Ascending aorta (tissue), 2 donors: ENCODE measurements at regions not wholly inside any gene's neighbourhood (a gene's known extent, or its start where the extent isn't known, plus 50 kb on each side); places are given as distances from the start of the nearest gene placed in this dataset.
"Not testable (repeated sequence)": the region's sequence is repeated elsewhere in the genome, so short reads cannot be mapped to it uniquely, and the experiment has no call there.

Experiments
- DNase-seq, 2 donors: peaks; one replicate each; pipeline ENCODE4 v3.0.0-alpha.2; 2019; ENCODE audit warnings: low spot score in 2 of 2
- H3K27ac ChIP-seq, 2 donors: fragments of 200-600 bp; sonication (generic); one replicate each; pipeline ENCODE4 v1.5.1; 2016 to 2017; ENCODE audit warnings: mild to moderate bottlenecking in 1 of 2
- H3K27me3 ChIP-seq: fragments of 200-600 bp; sonication (generic); one replicate; pipeline ENCODE4 v1.5.1; 2017
- H3K36me3 ChIP-seq, 2 donors: fragments of 200-600 bp; sonication (generic); one replicate each; pipeline ENCODE4 v1.5.1; 2016
- H3K4me1 ChIP-seq, 2 donors: fragments of 200-600 bp; sonication (generic); one replicate each; pipeline ENCODE4 v1.5.1; 2016 to 2017; ENCODE audit warnings: mild to moderate bottlenecking in 1 of 2
- H3K4me3 ChIP-seq, 2 donors: fragments of 200-600 bp; sonication (generic); one replicate each; pipeline ENCODE4 v1.5.1; 2016 to 2017; ENCODE audit warnings: mild to moderate bottlenecking in 1 of 2
- H3K9me3 ChIP-seq, 2 donors: fragments of 200-600 bp; sonication (generic); one replicate each; pipeline ENCODE4 v1.5.1; 2016
- intact Hi-C: fragments of 100-400 bp; cut with DNase I; formaldehyde crosslinking; loops from one replicate; pipeline ENCODE4 v1.15.1; 2023
- TF ChIP-seq, protein P1 (sequence below), 3 experiments: fragments of 200-600 bp in 2 of 3; fragments of 450-650 bp in 1 of 3; sonication (generic) in 2 of 3; IDR thresholded peaks; one replicate each; pipeline ENCODE4 v1.5.1; 2016 to 2019; ENCODE audit warnings: antibody characterized with exemption in 3 of 3, mild to moderate bottlenecking in 1 of 3, moderate library complexity in 1 of 3

DNA sequence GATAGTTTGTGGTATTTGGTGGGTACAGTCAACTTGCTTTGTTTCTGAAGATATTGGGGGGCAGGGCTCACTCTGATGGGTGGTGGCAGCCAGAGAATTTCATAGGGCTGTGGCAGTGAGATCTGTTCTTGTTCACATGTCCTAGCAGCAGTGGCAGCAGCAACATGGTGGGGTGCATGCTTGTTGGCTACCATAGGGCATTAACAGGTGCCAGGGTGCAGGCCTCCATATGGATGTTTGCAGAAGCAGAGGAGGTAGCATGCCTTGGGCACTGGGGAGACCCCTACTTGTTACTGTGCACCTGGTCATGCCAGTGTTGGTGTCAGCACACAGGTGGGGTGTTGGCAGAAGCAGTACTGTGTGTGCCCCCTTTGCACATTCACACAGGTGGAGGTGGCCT, 96.3 kb upstream of the ZC4H2 start:
- Histone ChIP-seq H3K27ac (no peak overlapping the region), H3K4me3 (no peak overlapping the region), H3K27me3 (no peaks in the 10 kb centered on the region), H3K36me3 (peaks cover 3 to 5% of the 10 kb centered on the region in 2 donors), H3K9me3 (peaks cover 0 to 31% of the 10 kb centered on the region in 2 donors), H3K4me1 (no peaks in the 10 kb centered on the region)
- intact Hi-C loops = no loop called here
- DNase-seq = no peak
- TF ChIP-seq, protein P1, sequence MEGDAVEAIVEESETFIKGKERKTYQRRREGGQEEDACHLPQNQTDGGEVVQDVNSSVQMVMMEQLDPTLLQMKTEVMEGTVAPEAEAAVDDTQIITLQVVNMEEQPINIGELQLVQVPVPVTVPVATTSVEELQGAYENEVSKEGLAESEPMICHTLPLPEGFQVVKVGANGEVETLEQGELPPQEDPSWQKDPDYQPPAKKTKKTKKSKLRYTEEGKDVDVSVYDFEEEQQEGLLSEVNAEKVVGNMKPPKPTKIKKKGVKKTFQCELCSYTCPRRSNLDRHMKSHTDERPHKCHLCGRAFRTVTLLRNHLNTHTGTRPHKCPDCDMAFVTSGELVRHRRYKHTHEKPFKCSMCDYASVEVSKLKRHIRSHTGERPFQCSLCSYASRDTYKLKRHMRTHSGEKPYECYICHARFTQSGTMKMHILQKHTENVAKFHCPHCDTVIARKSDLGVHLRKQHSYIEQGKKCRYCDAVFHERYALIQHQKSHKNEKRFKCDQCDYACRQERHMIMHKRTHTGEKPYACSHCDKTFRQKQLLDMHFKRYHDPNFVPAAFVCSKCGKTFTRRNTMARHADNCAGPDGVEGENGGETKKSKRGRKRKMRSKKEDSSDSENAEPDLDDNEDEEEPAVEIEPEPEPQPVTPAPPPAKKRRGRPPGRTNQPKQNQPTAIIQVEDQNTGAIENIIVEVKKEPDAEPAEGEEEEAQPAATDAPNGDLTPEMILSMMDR (IDR thresholded peaks at IDR 0.05) = no peak

DNA sequence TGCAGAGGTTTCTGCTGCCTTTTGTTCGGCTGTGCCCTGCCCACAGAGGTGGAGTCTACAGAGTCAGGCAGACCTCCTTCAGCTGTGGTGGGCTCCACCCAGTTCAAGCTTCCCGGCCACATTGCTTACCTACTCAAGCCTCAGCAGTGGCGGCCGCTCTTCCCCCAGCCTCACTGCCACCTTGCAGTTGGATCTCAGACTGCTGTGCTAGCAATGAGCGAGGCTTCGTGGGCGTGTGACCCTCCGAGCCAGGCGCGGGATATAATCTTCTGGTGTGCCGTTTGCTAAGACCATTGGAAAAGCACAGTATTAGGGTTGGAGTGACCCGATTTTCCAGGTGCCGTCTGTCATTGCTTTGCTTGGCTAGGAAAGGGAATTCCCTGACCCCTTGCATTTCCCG, 82.4 kb upstream of the ZC4H2 start:
- intact Hi-C loops, DNase-seq, H3K27me3 ChIP-seq, H3K27ac ChIP-seq, H3K4me3 ChIP-seq, H3K4me1 ChIP-seq, H3K36me3 ChIP-seq: not testable (repeated sequence)
- H3K9me3 ChIP-seq = peaks cover 0 to 14% of the 10 kb centered on the region in 2 donors

DNA sequence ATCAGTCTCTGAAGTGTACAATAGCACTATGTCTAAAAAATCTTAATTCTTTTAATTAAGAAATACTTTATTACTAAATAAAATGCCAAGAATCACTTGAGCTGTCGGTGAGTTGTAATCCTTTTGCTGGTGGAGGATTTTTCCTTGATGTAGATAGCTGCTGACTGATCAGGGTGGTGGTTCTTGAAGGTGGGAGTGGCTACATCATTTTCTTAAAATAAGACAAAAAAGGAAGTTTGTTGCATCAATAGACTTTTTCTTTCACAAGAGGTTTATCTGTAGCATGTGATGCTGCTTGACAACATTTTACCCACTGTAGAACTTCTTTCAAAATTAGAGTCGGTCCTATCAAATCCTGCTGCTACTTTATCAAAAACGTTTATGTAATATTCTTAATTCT, 68.8 kb upstream of the ZC4H2 start:
- Histone ChIP-seq H3K9me3 (peaks cover 3 to 31% of the 10 kb centered on the region in 2 donors), H3K36me3 (no peaks in the 10 kb centered on the region), H3K4me3 (no peak overlapping the region), H3K27me3 (no peaks in the 10 kb centered on the region), H3K27ac (no peak overlapping the region), H3K4me1 (no peaks in the 10 kb centered on the region)
- intact Hi-C loops = no loop called here
- TF ChIP-seq, protein P1 (IDR thresholded peaks at IDR 0.05) = no peak
- DNase-seq = no peak

DNA sequence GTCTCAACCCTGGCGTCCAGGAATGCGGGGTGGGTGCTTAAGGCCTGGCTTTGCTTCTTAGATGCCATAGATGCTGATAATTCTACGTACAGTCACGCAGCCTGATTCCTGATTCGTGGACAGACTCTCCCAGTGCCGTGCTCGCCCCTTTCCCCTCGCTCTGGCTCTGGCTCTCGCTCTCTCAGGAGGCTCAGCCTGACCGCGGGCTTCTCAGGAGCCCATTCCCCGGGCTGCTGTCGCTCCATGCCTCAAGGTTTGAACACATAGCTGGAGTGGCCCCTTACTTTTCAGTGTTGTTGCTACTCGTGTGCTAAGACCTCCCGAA, 59.2 kb upstream of the ZC4H2 start:
- peak overlapping the region; percentile 83 to 85 for H3K27ac ChIP-seq
- H3K4me3 ChIP-seq = peak overlapping the region; percentile 55 to 71
- no peaks in the 10 kb centered on the region for H3K9me3 ChIP-seq
- no peaks in the 10 kb centered on the region for H3K4me1 ChIP-seq
- peak in 1 of 2 donors; percentile 67 for DNase-seq
- TF ChIP-seq, protein P1 (IDR thresholded peaks at IDR 0.05) = no peak
- H3K36me3 ChIP-seq = no peaks in the 10 kb centered on the region
- H3K27me3 ChIP-seq = no peaks in the 10 kb centered on the region
- intact Hi-C loops = loop anchor here (10.0 kb wide), 3 partner anchors 499 to 831 kb away; partner anchors contain the start of genes AMER1, LAS1L and MTMR8

DNA sequence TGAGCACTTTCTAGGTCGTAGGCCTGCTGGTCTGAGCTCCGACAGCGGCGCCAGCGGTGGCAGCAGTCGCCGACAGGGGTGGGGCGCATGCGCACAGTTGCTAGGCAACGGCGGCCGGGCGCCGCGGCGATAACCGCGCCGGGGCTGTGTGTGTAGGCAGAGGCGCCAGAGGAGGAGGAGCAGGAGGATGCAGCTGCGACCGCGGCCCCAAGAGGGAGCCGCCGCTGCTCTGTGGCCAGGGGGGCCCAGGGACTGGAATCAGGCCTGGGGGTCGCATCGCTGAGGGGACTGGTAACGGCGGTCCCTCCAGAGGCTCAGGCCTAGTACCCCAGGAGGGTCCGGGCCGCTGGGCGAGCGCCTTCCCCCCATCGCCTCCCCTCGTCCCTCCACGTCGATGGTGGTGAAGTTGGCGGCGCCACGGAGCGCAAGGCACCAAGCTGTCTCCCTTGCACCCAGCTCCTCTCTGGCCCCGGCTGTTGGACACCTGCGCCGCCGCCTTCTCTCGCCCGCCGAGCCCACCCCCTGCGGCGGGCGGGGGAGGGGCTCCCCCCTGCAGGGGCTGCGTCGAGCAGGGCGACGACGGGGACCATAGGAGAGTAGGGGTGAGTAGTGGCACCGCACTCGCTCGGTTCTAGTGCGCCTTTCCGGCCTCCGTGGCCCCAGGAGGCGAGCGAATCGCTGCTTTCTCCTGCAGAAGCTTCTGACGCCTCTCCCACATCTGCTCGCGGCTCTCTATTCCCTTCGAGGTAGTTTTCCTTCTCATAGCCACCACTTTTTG, 58.6 kb upstream of the ZC4H2 start, which contains the start of gene ZC3H12B:
Gene ZC3H12B, plus strand, starts transcription at position 159 of the 778 bp plus-strand sequence.
- H3K4me1 ChIP-seq = no peaks in the 10 kb centered on the region
- H3K4me3 ChIP-seq = peak within 1 kb of the TSS; percentile 55 to 71
- no peaks in the 10 kb centered on the region for H3K9me3 ChIP-seq
- peak; percentile 15 to 85 for DNase-seq
- peak within 1 kb of the TSS; percentile 83 to 85 for H3K27ac ChIP-seq
- no peaks in the 10 kb centered on the region for H3K36me3 ChIP-seq
- intact Hi-C loops = loop anchor here (10.0 kb wide), 3 partner anchors 500 to 830 kb away; partner anchors contain the start of genes AMER1, LAS1L and MTMR8
- TF ChIP-seq, protein P1 (IDR thresholded peaks at IDR 0.05) = peak; percentile 35 to 53 (median 39)
- no peaks in the 10 kb centered on the region for H3K27me3 ChIP-seq

DNA sequence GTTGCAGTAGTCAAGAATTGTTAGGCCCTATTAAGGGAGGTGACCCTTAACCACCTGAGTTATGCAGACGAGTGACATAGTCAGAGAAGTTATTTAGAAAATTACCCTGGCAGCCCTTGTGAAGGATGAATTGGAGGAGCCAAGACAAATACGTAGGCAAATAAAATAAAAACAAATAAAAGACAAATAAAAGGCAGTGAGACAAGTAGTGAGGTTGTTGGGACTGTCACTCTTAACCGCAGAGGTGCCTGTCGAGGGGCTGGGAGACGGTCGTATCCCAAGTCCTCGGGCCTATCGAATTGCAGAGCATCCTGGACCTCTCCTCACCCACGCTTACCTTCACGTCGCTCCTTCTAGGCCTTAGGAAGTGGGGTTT, 58.0 kb upstream of the ZC4H2 start:
- peak overlapping the region; percentile 55 to 71 for H3K4me3 ChIP-seq
- TF ChIP-seq, protein P1 (IDR thresholded peaks at IDR 0.05) = no peak
- no peaks in the 10 kb centered on the region for H3K36me3 ChIP-seq
- H3K9me3 ChIP-seq = no peaks in the 10 kb centered on the region
- H3K27me3 ChIP-seq = no peaks in the 10 kb centered on the region
- intact Hi-C loops = loop anchor here (10.0 kb wide), 3 partner anchors 501 to 829 kb away; partner anchors contain the start of genes AMER1, LAS1L and MTMR8
- DNase-seq = no peak
- no peaks in the 10 kb centered on the region for H3K4me1 ChIP-seq
- H3K27ac ChIP-seq = peak overlapping the region; percentile 83 to 85
